Activated naive CD8-positive, alpha-beta T cell treated with anti-CD3 and anti-CD28 coated beads, Interleukin-2, amount 50 U/mL, for 24 hours (primary cell): ENCODE measurements at regions not wholly inside any gene's neighbourhood (a gene's known extent, or its start where the extent isn't known, plus 50 kb on each side); places are given as distances from the start of the nearest gene placed in this dataset.
A peak's percentile ranks its signal among the peaks of the same experiment; 100 is the strongest.
"Not testable (repeated sequence)": the region's sequence is repeated elsewhere in the genome, so short reads cannot be mapped to it uniquely, and the experiment has no call there.

Experiments
- ATAC-seq: fragments of 150-1000 bp; cut with Tn5 transposase; one replicate; pipeline ENCODE4 v1.10.0; 2021
- DNase-seq: peaks from one replicate; pipeline ENCODE4 v3.0.0; 2021
- H3K27ac Mint-ChIP-seq: one replicate; pipeline ENCODE4 v1.8.0; 2021; ENCODE audit warnings: mild to moderate bottlenecking, mixed read lengths
- H3K27me3 Mint-ChIP-seq: one replicate; pipeline ENCODE4 v1.8.0; 2021; ENCODE audit warnings: mixed read lengths
- H3K36me3 Mint-ChIP-seq: one replicate; pipeline ENCODE4 v1.8.0; 2021; ENCODE audit warnings: low read depth, mixed read lengths
- H3K4me1 Mint-ChIP-seq: one replicate; pipeline ENCODE4 v1.8.0; 2021; ENCODE audit warnings: mixed read lengths
- H3K4me3 Mint-ChIP-seq: one replicate; pipeline ENCODE4 v1.8.0; 2021; ENCODE audit warnings: mild to moderate bottlenecking, moderate library complexity, mixed read lengths
- H3K9me3 Mint-ChIP-seq: one replicate; pipeline ENCODE4 v1.8.0; 2021; ENCODE audit warnings: mixed read lengths

DNA sequence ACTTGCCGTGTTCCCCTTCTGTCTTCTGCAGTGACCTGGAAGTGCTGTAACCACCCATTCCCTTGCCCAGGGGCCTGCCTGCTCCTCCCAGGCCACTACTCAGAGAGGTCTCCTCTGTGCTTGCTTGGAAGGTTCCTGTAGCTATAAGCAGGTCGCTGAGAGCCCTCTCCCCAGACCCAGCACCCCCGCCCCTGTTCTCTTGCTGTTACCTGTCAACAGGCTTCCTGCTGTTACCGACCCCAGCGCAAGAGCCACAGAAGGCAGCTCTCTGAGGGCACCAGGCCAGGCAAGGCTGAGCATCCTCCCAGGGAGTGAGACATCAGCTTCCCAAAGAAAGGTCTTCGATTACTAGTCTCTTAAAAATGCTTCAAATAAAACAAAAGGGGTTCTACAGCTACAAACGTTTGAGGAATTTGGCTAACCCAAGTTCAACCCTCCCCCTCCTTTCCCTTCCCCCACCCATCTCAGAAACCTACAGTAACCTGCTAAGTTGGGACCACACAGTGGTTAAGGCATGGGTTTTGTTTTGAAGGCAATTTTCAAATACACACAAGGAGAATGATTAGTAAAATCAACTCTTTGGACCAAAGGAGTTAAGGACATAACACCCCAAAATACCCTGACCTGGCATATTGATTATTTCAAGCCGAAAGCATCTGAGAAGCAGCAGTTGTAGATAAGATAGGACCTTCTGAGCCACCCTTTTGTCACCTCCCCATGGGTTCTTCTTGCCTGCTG, 74.9 kb upstream of the MFGE8 start:
- H3K4me3 Mint-ChIP-seq: no peak overlapping the region
- no peaks in the 10 kb centered on the region for H3K36me3 Mint-ChIP-seq
- H3K9me3 Mint-ChIP-seq: no peaks in the 10 kb centered on the region
- H3K27me3 Mint-ChIP-seq: no peaks in the 10 kb centered on the region
- H3K4me1 Mint-ChIP-seq: peaks cover under 1% of the 10 kb centered on the region
- no peak for ATAC-seq
- DNase-seq: no peak
- no peak overlapping the region for H3K27ac Mint-ChIP-seq

DNA sequence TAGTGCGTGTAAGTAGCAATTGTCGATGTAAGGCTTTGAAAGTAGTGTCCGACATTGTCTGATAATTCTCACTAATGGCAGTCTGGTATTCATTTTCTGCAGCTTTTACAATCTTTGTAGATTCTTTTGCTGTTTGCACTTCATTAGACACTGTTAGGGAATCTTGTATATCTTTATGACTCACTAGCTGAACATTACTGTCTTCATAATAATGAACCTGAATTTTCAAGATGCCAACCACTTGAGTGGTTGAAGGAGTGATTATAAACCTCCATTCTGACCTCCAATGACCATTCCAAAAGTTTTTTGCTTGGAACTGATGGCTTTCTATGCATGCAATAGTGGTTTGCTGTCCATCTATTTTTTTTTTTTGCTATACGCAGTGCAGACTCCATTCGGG, 76.4 kb upstream of the MFGE8 start:
- no peaks in the 10 kb centered on the region for H3K27me3 Mint-ChIP-seq
- no peak overlapping the region for H3K27ac Mint-ChIP-seq
- H3K4me3 Mint-ChIP-seq: no peak overlapping the region
- no peaks in the 10 kb centered on the region for H3K4me1 Mint-ChIP-seq
- no peak for ATAC-seq
- H3K36me3 Mint-ChIP-seq: no peaks in the 10 kb centered on the region
- H3K9me3 Mint-ChIP-seq: no peaks in the 10 kb centered on the region
- DNase-seq: no peak

DNA sequence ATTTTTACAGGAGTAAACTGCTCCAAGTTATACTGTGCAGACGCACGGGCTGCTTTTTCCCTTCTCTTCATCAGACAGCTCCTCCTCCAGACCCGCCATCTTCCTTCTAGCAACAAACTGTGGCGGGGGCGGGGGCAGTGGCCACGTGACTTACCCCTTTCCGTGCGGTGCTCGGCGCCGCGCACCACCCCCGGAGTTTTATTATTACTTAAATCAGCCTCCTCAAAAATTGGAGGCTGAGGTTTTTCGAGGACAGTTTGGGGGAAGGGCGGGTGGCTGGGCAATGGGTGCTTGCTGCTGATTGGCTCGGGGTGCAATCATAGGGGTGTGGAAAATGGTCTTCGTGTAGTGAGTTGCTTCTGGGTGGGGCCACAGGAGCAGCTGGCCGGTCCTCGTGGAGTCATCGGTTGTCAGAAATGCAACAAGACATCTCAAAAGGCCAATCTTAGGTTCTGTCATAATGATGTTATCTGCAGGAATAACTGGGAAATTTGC, 77.1 kb upstream of the MFGE8 start:
- Mint-ChIP-seq H3K36me3 (no peaks in the 10 kb centered on the region), H3K4me1 (no peaks in the 10 kb centered on the region), H3K4me3 (no peak overlapping the region), H3K27ac (no peak overlapping the region), H3K9me3 (no peaks in the 10 kb centered on the region), H3K27me3 (no peaks in the 10 kb centered on the region)
- DNase-seq (no peak), ATAC-seq (no peak)

DNA sequence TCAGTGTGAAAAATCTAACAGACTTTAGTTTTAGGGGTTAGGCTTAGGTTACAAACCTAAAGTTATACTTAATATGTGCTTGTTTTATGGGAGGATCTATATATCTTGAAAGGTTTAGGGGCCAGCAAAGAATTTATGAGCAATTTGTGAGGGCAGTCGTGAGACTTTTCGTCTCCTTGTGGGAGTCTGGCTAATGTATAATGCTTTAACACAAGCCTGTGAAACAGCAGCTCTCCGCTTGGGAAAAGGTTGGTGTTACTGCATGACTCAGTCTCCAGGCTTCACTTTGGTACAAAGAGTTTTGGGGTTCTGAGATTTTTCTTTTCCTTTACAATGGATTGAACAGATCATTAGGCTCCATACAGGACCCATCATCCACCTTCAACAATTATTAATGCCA, 79.0 kb upstream of the MFGE8 start:
- Mint-ChIP-seq H3K36me3 (no peaks in the 10 kb centered on the region), H3K27ac (no peak overlapping the region), H3K9me3 (no peaks in the 10 kb centered on the region), H3K4me3 (no peak overlapping the region), H3K27me3 (no peaks in the 10 kb centered on the region), H3K4me1 (no peaks in the 10 kb centered on the region)
- ATAC-seq: no peak
- no peak for DNase-seq

DNA sequence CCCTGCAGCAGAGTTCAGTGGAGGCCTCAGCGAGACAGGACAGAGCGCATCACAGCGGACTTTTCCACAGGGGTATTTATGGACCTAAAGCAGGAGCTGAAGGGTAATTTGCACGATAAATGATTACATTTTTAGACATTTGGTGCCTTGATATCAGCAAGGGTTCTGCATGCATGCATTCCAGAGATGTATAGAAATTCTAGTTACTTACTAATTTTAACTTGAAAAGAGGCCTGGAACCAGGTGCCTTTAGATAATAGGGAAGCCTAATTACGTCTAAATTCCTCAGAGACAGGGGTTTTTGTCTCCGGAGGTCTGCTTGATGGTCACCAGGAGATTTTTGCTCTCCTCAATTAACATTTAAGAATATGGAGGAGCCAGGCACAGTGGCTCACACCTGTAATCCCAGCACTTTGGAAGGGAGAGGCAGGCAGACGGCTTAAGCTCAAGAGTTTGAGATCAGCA, 79.8 kb upstream of the MFGE8 start:
- H3K27ac Mint-ChIP-seq: no peak overlapping the region
- H3K9me3 Mint-ChIP-seq: no peaks in the 10 kb centered on the region
- H3K27me3 Mint-ChIP-seq: no peaks in the 10 kb centered on the region
- ATAC-seq (no peak), DNase-seq (no peak)
- H3K4me1 Mint-ChIP-seq: no peaks in the 10 kb centered on the region
- no peaks in the 10 kb centered on the region for H3K36me3 Mint-ChIP-seq
- no peak overlapping the region for H3K4me3 Mint-ChIP-seq

DNA sequence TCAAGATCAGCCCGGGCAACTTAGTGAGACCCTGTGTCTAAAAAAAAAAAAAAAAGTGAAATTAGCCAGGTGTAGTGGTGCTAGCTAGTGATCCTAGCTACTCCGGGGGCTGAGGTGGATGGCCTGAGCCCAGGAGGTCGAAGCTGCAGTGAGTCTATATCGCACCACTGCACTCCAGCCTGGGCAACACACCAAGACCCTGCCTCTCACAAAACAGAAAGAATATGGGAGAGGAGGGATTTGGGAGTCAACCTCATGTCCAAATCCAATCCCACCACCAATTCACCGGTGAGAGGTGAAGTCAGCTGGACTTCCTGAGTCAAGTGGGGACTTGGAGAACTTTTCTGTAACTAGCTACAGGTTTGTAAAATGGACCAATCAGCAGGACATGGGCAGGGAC, 80.5 kb upstream of the MFGE8 start:
- no peak for ATAC-seq
- H3K4me3 Mint-ChIP-seq: no peak overlapping the region

DNA sequence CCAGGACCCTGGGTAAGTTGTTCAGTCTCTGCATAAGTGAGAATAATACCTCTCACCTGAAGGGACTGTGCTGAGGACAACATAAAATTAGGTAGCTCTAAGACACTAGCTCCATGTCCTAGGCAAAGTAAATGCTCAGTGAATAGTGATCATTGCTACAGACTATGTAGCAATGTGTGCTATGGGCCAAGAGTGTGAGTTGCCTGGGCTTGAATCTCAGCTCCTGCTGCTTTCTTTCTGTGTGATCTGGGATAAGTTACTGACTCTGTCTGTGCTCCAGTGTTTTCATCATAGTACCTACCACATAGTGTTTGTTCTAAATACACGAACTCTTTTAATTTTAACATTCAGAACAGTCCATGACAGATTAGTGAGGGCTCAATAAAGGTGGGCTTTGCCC, 81.1 kb upstream of the MFGE8 start:
- H3K27ac Mint-ChIP-seq: no peak overlapping the region
- DNase-seq (no peak), ATAC-seq (no peak)
- no peaks in the 10 kb centered on the region for H3K36me3 Mint-ChIP-seq
- no peaks in the 10 kb centered on the region for H3K4me1 Mint-ChIP-seq
- H3K4me3 Mint-ChIP-seq: no peak overlapping the region
- no peaks in the 10 kb centered on the region for H3K27me3 Mint-ChIP-seq
- H3K9me3 Mint-ChIP-seq: no peaks in the 10 kb centered on the region

More for the DNA sequence above, 80.5 kb upstream of the MFGE8 start:
- no peaks in the 10 kb centered on the region for H3K4me1 Mint-ChIP-seq
- H3K36me3 Mint-ChIP-seq: no peaks in the 10 kb centered on the region
- no peak for DNase-seq
- no peaks in the 10 kb centered on the region for H3K27me3 Mint-ChIP-seq
- H3K27ac Mint-ChIP-seq: no peak overlapping the region
- no peaks in the 10 kb centered on the region for H3K9me3 Mint-ChIP-seq

DNA sequence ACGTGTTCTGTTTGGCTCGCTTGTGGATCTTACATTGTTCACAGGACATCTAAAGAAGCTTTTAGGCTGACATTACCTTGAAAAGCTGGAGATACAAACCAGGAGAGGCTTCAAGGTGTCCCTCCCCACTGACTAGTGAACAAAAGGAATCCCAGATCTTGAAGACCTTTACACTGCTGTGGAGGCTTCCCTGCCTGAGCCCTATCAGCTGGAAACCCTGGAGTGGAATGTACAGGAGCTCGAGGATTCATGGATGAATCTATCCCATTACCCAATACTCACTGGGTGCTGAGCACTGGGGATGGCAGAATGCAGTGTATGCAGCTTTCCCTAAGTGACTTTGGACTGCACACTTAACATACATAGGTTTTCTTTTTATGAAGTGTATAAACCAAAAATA, 82.3 kb upstream of the MFGE8 start:
- DNase-seq: no peak
- ATAC-seq: no peak
- H3K27ac Mint-ChIP-seq: no peak overlapping the region
- H3K4me3 Mint-ChIP-seq: no peak overlapping the region
- no peaks in the 10 kb centered on the region for H3K27me3 Mint-ChIP-seq
- H3K4me1 Mint-ChIP-seq: no peaks in the 10 kb centered on the region
- no peaks in the 10 kb centered on the region for H3K36me3 Mint-ChIP-seq
- no peaks in the 10 kb centered on the region for H3K9me3 Mint-ChIP-seq

DNA sequence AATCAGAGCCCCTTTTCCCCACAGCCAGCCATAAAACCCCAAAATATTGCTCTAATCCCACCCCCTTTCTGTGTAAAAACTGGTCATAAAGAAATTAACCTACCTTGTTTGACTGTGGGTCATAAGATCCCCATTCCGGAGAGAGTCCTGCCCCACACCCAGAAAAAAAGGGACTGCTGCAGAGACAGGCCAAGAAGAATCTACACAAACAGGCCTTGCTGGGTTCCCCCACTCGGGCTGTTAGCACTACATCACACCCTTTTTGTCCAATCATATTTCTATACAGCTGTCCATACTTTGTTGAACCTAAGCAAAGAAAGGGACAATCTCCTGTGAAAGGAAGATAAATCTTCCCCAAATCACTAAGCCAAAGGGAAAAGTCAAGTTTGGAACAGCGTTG, 84.4 kb upstream of the MFGE8 start:
- DNase-seq: no peak
- no peaks in the 10 kb centered on the region for H3K36me3 Mint-ChIP-seq
- peaks cover 5% of the 10 kb centered on the region for H3K4me1 Mint-ChIP-seq
- H3K27me3 Mint-ChIP-seq: no peaks in the 10 kb centered on the region
- no peak overlapping the region for H3K27ac Mint-ChIP-seq
- no peak for ATAC-seq
- H3K4me3 Mint-ChIP-seq: no peak overlapping the region
- H3K9me3 Mint-ChIP-seq: no peaks in the 10 kb centered on the region

DNA sequence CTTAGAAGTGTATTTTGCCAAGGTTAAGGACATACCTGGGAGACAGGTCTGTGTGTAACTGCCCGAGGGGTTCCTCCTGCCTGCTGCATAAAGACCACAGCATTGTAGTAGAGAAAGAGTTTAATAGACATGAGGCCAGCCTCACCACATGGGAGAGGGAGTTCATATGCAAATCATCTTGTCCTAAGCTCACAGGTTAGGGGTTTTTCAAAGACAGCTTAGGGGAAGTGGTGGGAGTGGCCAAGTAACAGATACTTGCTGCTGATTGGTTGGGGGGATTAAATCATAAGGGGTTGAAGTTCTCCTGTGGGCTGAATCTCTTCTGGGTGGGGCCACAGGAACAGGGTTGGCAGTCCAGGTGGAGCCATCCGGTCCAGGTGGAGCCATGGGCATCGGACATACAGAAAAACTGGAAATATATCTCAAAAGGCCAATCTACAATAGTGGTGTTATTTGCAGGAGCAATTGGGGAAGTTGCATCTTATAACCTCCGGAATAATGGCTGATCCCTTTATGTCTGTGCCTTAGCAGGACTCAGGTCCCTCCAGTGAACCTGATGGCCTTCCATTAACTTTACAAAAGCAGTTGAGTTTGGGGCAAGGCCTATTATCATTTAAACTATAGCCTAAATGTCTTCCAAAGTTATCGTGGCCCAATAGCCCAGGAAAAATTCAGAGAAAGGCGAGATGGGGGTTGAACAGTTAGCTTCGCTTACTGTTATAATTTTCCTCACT, 86.0 kb upstream of the MFGE8 start:
- H3K4me3 Mint-ChIP-seq: no peak overlapping the region
- ATAC-seq: no peak
- no peaks in the 10 kb centered on the region for H3K36me3 Mint-ChIP-seq
- DNase-seq: no peak
- no peaks in the 10 kb centered on the region for H3K9me3 Mint-ChIP-seq
- H3K27ac Mint-ChIP-seq: no peak overlapping the region
- H3K4me1 Mint-ChIP-seq: peaks cover 5% of the 10 kb centered on the region
- H3K27me3 Mint-ChIP-seq: no peaks in the 10 kb centered on the region

DNA sequence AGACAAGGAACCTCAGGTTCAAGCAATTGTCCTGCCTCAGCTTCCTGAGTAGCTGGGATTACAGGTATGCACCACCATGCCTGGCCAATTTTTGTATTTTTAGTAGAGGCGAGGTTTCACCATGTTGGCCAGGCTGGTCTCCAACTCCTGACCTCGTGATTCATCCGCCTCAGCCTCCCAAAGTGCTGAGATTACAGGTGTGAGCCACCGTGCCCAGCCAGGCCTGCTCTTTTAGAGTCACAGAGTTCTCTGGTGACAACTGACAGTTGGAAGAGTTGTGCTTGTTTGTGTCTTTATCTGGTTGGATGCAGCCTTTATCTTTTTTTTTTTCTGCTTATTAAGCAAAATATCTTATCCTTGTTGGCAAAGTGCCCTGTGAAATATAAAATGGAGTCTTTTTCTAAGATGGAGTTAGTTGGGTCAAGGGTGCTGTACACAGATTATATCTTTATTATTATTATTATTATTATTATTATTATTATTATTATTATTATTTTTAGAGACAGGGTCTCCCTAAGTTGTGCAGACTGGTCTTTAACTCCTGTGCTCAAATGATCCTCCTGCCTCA, 86.5 kb upstream of the ABHD2 start:
- DNase-seq, H3K27ac Mint-ChIP-seq, H3K4me1 Mint-ChIP-seq, ATAC-seq, H3K9me3 Mint-ChIP-seq, H3K4me3 Mint-ChIP-seq, H3K36me3 Mint-ChIP-seq, H3K27me3 Mint-ChIP-seq: not testable (repeated sequence)

DNA sequence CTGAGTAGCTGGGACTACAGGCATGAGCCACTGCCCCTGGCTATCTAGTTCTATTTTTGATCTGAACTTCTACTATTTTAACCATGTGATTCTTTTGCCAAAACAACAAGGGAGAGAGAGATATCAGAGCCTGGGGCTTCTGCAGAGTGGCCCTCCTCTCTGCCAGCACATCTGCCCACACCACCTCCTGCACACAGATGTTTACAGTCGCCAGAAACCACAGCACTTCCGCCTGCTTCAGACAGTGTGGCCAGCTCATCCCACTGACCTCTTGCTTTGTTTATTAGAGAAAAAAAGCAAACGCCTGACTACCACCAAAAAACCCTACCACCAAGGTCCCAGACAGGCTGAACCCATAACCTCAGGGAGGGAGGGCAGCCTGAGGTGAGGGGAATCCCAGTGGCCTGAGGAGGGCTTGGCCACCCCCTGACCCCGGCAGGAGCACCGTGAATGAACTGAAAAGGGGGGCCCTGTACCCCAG, 85.9 kb upstream of the ABHD2 start:
- Mint-ChIP-seq H3K27ac (no peak overlapping the region), H3K4me3 (no peak overlapping the region), H3K36me3 (no peaks in the 10 kb centered on the region), H3K27me3 (peaks cover 7% of the 10 kb centered on the region), H3K4me1 (peaks cover 5% of the 10 kb centered on the region), H3K9me3 (no peaks in the 10 kb centered on the region)
- DNase-seq (no peak), ATAC-seq (peak; percentile 43)

DNA sequence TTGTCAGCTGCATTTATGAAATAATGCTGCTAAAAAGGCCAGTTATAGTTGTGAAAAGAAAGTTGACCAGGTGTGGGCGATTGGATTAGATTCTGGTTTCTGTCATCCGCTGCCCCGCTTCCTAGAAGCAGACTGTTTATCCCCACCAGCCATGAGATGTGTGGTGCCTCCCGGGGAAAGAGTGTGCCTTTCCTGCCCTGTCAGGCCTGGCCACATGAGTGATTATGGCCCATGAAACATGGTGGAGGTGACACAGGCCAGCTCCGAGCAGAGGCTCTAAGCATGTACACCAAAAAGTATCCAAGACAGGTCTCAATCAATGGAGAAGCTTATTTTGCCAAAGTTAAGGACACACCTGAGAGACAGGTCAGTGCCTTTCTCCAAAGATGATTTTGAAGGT, 85.4 kb upstream of the ABHD2 start:
- no peak overlapping the region for H3K27ac Mint-ChIP-seq
- peaks cover 9% of the 10 kb centered on the region for H3K27me3 Mint-ChIP-seq
- no peak overlapping the region for H3K4me3 Mint-ChIP-seq
- no peaks in the 10 kb centered on the region for H3K9me3 Mint-ChIP-seq
- H3K36me3 Mint-ChIP-seq: no peaks in the 10 kb centered on the region
- no peak for DNase-seq
- peaks cover 5% of the 10 kb centered on the region for H3K4me1 Mint-ChIP-seq
- ATAC-seq: no peak

DNA sequence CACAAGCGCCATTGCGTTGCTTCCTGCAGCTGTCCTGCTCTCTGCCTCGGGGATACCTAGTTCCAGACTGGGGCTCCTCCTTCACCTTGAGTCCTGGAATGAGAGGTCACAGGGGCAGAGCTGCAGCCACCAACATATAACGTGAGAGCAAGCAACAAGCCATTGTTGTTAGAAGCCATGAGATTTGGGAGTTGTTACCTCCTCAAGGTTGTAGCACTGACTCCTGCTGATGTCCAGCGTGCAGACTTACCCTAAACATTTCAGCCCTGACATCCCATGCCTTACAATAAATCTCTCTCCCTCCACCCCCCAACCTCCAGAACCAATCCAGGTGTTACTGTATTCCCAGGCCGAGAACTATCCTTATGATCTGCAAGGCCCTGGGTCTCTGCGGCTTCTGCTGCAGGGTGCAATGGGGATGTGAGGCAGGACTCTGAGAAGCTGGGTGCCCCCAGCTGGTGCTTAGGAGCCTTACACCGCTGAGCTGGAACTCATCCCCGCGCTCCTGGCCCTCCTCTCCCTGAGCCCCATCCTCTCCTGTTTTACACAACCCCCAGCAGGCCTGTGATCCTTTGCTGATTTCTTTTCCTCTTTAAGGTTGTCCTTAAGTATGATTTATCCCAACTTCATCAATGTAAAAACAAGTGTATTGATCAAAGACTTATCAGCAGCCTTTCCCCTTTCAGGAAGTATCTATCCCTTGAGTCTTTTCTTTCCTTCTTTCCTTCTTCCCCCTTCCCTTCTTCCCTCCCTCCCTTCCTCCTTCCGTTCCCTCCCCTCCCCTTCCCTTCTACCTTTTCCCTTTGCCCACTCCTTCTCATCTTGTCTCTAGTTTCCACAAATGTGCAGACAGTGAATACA, 84.2 kb upstream of the ABHD2 start:
- peaks cover 5% of the 10 kb centered on the region for H3K4me1 Mint-ChIP-seq
- no peaks in the 10 kb centered on the region for H3K36me3 Mint-ChIP-seq
- H3K27me3 Mint-ChIP-seq: peaks cover 9% of the 10 kb centered on the region
- H3K9me3 Mint-ChIP-seq: no peaks in the 10 kb centered on the region
- DNase-seq: peak; percentile 10
- no peak overlapping the region for H3K4me3 Mint-ChIP-seq
- no peak overlapping the region for H3K27ac Mint-ChIP-seq
- peak; percentile 61 for ATAC-seq
